Neural progenitor cell (in vitro differentiated cells): ENCODE measurements at regions not wholly inside any gene's neighbourhood (a gene's known extent, or its start where the extent isn't known, plus 50 kb on each side); places are given as distances from the start of the nearest gene placed in this dataset.
A peak's percentile ranks its signal among the peaks of the same experiment; 100 is the strongest.

Experiments
- DNase-seq: peaks from one replicate; pipeline ENCODE4 v3.0.0-alpha.2; 2016; ENCODE audit warnings: low spot score
- H2AFZ ChIP-seq: fragments of 200-600 bp; sonication (generic); replicated peaks from 2 replicates; pipeline ENCODE4 v1.6.1; 2016; ENCODE audit warnings: antibody characterized with exemption
- H3F3A ChIP-seq: fragments of 200-600 bp; sonication (generic); 2 replicates; pipeline ENCODE4 v1.6.1; 2016; ENCODE audit warnings: antibody characterized with exemption, low read depth
- H3K27ac ChIP-seq: fragments of 200-600 bp; sonication (generic); 2 replicates; pipeline ENCODE4 v1.5.1; 2016; ENCODE audit warnings: mild to moderate bottlenecking
- H3K27me3 ChIP-seq: fragments of 200-600 bp; sonication (generic); 2 replicates; pipeline ENCODE4 v1.6.1; 2016; ENCODE audit warnings: mild to moderate bottlenecking, moderate library complexity
- H3K36me3 ChIP-seq: fragments of 200-600 bp; sonication (generic); 2 replicates; pipeline ENCODE4 v1.5.1; 2016
- H3K4me1 ChIP-seq: fragments of 200-600 bp; sonication (generic); 2 replicates; pipeline ENCODE4 v1.6.1; 2016; ENCODE audit warnings: mixed run types
- H3K4me2 ChIP-seq: fragments of 200-600 bp; sonication (generic); 2 replicates; pipeline ENCODE4 v1.6.1; 2016
- H3K4me3 ChIP-seq: fragments of 200-600 bp; sonication (generic); 2 replicates; pipeline ENCODE4 v1.5.1; 2016
- H3K79me2 ChIP-seq: fragments of 200-600 bp; sonication (generic); 2 replicates; pipeline ENCODE4 v1.6.1; 2016; ENCODE audit warnings: low read depth
- H3K9ac ChIP-seq: fragments of 200-600 bp; sonication (generic); 2 replicates; pipeline ENCODE4 v1.6.1; 2016
- H3K9me3 ChIP-seq: fragments of 200-600 bp; sonication (generic); 2 replicates; pipeline ENCODE4 v1.5.1; 2016; ENCODE audit warnings: low read depth
- H4K20me1 ChIP-seq: fragments of 200-600 bp; sonication (generic); 2 replicates; pipeline ENCODE4 v1.6.1; 2016; ENCODE audit warnings: low read depth
- H3K27ac Mint-ChIP-seq: 3 replicates; pipeline ENCODE4 v1.8.0; 2021; ENCODE audit warnings: mixed read lengths
- H3K27me3 Mint-ChIP-seq: 2 replicates; pipeline ENCODE4 v1.8.0; 2022; ENCODE audit warnings: low read depth, mild to moderate bottlenecking, inconsistent platforms, moderate library complexity, mixed read lengths; ENCODE audit not compliant: insufficient read depth
- H3K36me3 Mint-ChIP-seq: 3 replicates; pipeline ENCODE4 v1.8.0; 2021; ENCODE audit warnings: mixed read lengths
- H3K4me1 Mint-ChIP-seq: 3 replicates; pipeline ENCODE4 v1.8.0; 2021; ENCODE audit warnings: mixed read lengths
- H3K4me3 Mint-ChIP-seq: 3 replicates; pipeline ENCODE4 v1.8.0; 2021; ENCODE audit warnings: mild to moderate bottlenecking, moderate library complexity, mixed read lengths
- H3K9me3 Mint-ChIP-seq: 3 replicates; pipeline ENCODE4 v1.8.0; 2020; ENCODE audit warnings: mixed read lengths
- EZH2 ChIP-seq: fragments of 200-600 bp; sonication (generic); IDR thresholded peaks from 2 replicates; pipeline ENCODE4 v1.6.1; 2017; ENCODE audit warnings: antibody characterized with exemption, mild to moderate bottlenecking, moderate library complexity
- EZH2phosphoT487 ChIP-seq: fragments of 200-600 bp; sonication (generic); IDR thresholded peaks from 2 replicates; pipeline ENCODE4 v1.6.1; 2017; ENCODE audit warnings: antibody characterized with exemption
- TF ChIP-seq, protein P1 (sequence below): fragments of 200-600 bp; sonication (generic); IDR thresholded peaks from 2 replicates; pipeline ENCODE4 v1.5.1; 2017; ENCODE audit warnings: antibody characterized with exemption, mild to moderate bottlenecking

DNA sequence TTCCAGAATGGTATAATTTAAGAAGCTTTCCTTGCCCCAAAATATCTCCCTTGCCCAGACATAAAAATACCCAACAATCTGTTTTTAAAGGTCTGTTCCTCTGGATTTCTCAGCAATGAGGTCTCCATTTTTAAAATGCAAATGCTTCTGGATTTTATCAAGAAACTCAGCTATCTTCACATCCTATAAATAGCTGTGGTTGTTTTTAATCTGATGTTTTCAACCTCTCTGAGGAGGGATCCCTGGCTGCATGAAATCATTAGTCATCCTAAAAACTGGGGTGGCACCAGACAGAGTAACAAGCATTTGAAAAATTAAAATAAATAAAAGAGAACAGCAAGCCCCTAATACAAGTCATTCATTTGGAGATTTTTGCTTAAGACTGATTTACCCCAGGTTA lies 168.5 kb upstream of the ID4 start:
- Histone ChIP-seq H3K36me3 (no peaks in the 10 kb centered on the region), H3K4me3 (no peak overlapping the region), H3K27ac (no peak overlapping the region), H3K4me1 (no peaks in the 10 kb centered on the region), H3K79me2 (no peaks in the 10 kb centered on the region), H3K27me3 (no peaks in the 10 kb centered on the region), H3K4me2 (no peak overlapping the region), H2AFZ (no peak overlapping the region), H3K9me3 (no peaks in the 10 kb centered on the region), H4K20me1 (no peaks in the 10 kb centered on the region), H3F3A (no peaks in the 10 kb centered on the region), H3K9ac (no peak overlapping the region)
- DNase-seq: no peak
- H3K36me3 Mint-ChIP-seq: no peaks in the 10 kb centered on the region
- H3K4me3 Mint-ChIP-seq: no peak overlapping the region
- H3K27ac Mint-ChIP-seq: no peak overlapping the region
- H3K9me3 Mint-ChIP-seq: no peaks in the 10 kb centered on the region
- no peaks in the 10 kb centered on the region for H3K27me3 Mint-ChIP-seq
- TF ChIP-seq EZH2 (no peak), EZH2phosphoT487 (no peak)
- TF ChIP-seq, protein P1, sequence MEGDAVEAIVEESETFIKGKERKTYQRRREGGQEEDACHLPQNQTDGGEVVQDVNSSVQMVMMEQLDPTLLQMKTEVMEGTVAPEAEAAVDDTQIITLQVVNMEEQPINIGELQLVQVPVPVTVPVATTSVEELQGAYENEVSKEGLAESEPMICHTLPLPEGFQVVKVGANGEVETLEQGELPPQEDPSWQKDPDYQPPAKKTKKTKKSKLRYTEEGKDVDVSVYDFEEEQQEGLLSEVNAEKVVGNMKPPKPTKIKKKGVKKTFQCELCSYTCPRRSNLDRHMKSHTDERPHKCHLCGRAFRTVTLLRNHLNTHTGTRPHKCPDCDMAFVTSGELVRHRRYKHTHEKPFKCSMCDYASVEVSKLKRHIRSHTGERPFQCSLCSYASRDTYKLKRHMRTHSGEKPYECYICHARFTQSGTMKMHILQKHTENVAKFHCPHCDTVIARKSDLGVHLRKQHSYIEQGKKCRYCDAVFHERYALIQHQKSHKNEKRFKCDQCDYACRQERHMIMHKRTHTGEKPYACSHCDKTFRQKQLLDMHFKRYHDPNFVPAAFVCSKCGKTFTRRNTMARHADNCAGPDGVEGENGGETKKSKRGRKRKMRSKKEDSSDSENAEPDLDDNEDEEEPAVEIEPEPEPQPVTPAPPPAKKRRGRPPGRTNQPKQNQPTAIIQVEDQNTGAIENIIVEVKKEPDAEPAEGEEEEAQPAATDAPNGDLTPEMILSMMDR: no peak
- peaks cover 27% of the 10 kb centered on the region for H3K4me1 Mint-ChIP-seq

DNA sequence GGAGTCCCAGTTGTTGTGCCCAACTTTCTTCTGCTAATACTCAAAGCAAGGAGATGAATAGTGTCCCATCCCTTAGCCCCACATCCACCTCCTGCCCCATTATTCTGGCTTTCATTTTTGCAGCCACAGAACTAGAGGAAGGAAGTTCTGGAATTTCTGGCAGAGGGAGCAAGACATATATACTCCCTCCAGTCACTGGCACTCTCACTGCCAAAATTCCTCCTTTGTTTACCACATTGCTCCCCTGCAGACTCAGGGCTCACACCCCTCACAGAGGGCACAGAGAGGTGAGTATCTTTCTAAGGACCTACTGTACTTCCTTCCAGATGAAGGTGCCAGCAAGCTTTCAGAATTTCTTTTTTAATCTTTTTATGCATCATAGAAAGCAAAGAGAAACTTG lies 168.0 kb upstream of the ID4 start:
- no peaks in the 10 kb centered on the region for H3K9me3 Mint-ChIP-seq
- H3F3A ChIP-seq: no peaks in the 10 kb centered on the region
- H3K27me3 Mint-ChIP-seq: no peaks in the 10 kb centered on the region
- H3K27ac Mint-ChIP-seq: no peak overlapping the region
- H3K27me3 ChIP-seq: no peaks in the 10 kb centered on the region
- no peak overlapping the region for H3K4me3 Mint-ChIP-seq
- H3K36me3 Mint-ChIP-seq: no peaks in the 10 kb centered on the region
- TF ChIP-seq EZH2: no peak
- TF ChIP-seq EZH2phosphoT487: no peak
- no peak overlapping the region for H3K4me3 ChIP-seq
- no peaks in the 10 kb centered on the region for H3K4me1 ChIP-seq
- H2AFZ ChIP-seq: no peak overlapping the region
- no peak overlapping the region for H3K9ac ChIP-seq
- no peak for DNase-seq
- H3K36me3 ChIP-seq: no peaks in the 10 kb centered on the region
- H3K4me1 Mint-ChIP-seq: peaks cover 24% of the 10 kb centered on the region
- H3K79me2 ChIP-seq: no peaks in the 10 kb centered on the region
- no peaks in the 10 kb centered on the region for H3K9me3 ChIP-seq
- H3K4me2 ChIP-seq: no peak overlapping the region
- no peaks in the 10 kb centered on the region for H4K20me1 ChIP-seq
- H3K27ac ChIP-seq: no peak overlapping the region

DNA sequence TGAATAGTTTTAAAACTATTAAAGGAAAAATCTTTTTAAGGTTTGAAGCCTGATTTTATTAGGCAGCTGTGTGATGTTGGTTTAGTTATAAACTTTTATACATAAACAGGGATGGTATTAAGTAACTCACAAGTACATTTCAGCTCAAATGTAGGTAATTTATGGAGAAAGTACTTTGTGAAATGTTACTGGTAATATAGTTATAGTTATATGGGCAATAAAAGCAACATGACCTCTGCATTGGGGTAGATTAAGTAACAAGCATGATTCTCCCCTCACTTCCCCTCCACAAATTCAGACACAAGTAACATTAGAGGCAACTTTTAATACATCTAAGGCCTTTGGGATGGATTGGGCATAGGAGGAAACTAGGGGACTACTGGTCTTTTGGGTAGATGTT lies 154.3 kb upstream of the ID4 start:
- H3K27me3 ChIP-seq: no peaks in the 10 kb centered on the region
- H3K4me1 ChIP-seq: no peaks in the 10 kb centered on the region
- no peak overlapping the region for H3K27ac ChIP-seq
- peaks cover 3% of the 10 kb centered on the region for H3K9me3 ChIP-seq
- Mint-ChIP-seq H3K27ac (no peak overlapping the region), H3K9me3 (peaks cover 4% of the 10 kb centered on the region), H3K27me3 (no peaks in the 10 kb centered on the region), H3K36me3 (peaks cover 2% of the 10 kb centered on the region), H3K4me3 (no peak overlapping the region), H3K4me1 (no peaks in the 10 kb centered on the region)
- no peaks in the 10 kb centered on the region for H4K20me1 ChIP-seq
- H3K4me3 ChIP-seq: no peak overlapping the region
- H3K36me3 ChIP-seq: peaks cover 5% of the 10 kb centered on the region
- DNase-seq: no peak
- no peak overlapping the region for H3K9ac ChIP-seq
- H3K79me2 ChIP-seq: no peaks in the 10 kb centered on the region
- H3K4me2 ChIP-seq: no peak overlapping the region
- H2AFZ ChIP-seq: no peak overlapping the region
- H3F3A ChIP-seq: no peaks in the 10 kb centered on the region
- TF ChIP-seq, protein P1: no peak
- TF ChIP-seq EZH2: no peak
- no peak for TF ChIP-seq EZH2phosphoT487

DNA sequence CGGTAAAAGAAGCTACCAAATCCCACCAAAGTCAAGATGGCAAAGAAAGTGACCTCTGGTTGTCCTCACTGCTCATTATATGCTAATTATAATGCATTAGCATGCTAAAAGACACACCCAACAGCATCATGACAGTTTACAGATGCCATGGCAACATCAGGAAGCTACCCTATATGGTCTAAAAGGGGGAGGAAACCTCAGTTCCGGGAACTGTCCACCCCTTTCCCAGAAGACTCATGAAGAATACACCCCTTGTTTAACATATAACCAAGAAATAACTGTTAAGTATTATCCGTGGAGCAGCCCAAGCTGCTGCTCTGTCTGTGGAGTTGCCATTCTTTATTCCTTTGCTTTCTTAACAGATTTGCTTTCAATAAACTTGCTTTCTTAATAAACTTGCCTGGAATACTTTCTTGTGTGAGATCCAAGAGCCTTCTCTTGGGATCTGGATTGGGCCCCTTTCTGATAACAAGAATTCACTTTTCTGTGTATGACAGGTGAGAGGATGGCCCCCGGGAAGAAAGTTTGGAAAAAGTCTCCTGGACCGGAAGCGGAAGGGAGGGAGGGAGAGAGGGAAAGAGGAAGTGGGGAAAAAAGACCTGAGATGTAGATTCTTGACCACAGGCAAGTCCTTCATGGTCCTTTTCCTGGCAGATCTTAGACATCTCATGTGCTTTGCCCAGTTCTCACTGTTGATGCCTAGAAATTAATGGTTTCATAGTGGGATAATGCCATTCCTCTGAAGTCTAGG lies 146.7 kb upstream of the ID4 start:
- Histone ChIP-seq H3K9ac (no peak overlapping the region), H4K20me1 (no peaks in the 10 kb centered on the region), H3K4me1 (peaks cover 19% of the 10 kb centered on the region), H3K27ac (no peak overlapping the region), H3K27me3 (no peaks in the 10 kb centered on the region), H3K79me2 (no peaks in the 10 kb centered on the region), H3K4me2 (peak overlapping the region; percentile 72), H3K4me3 (peak overlapping the region; percentile 47), H2AFZ (peak overlapping the region; percentile 87), H3F3A (peaks cover 21% of the 10 kb centered on the region), H3K36me3 (no peaks in the 10 kb centered on the region), H3K9me3 (no peaks in the 10 kb centered on the region)
- peaks cover 39% of the 10 kb centered on the region for H3K4me1 Mint-ChIP-seq
- no peak for DNase-seq
- H3K27ac Mint-ChIP-seq: peak overlapping the region; percentile 99
- peaks cover 7% of the 10 kb centered on the region for H3K9me3 Mint-ChIP-seq
- TF ChIP-seq EZH2 (no peak), EZH2phosphoT487 (no peak)
- TF ChIP-seq, protein P1: no peak
- peak overlapping the region; percentile 89 for H3K4me3 Mint-ChIP-seq
- peaks cover 6% of the 10 kb centered on the region for H3K36me3 Mint-ChIP-seq
- H3K27me3 Mint-ChIP-seq: peaks cover 7% of the 10 kb centered on the region
